A549 (cell line): ENCODE measurements at regions not wholly inside any gene's neighbourhood (a gene's known extent, or its start where the extent isn't known, plus 50 kb on each side); places are given as distances from the start of the nearest gene placed in this dataset.

Experiments used
- ATAC-seq, 2 experiments: fragments of 200-7000 bp in 1 of 2; fragments of >200 bp in 1 of 2; cut with Nextera tagmentation in 1 of 2; cut with Tn5 transposase in 1 of 2; 3 replicates each; pipeline versions ENCODE4 v1.8.0 to v1.9.1; 2018 to 2020; ENCODE audit warnings: mild to moderate bottlenecking in 1 of 2, moderate library complexity in 1 of 2
- CTCF ChIA-PET: fragments of 300-600 bp; sonication (Branson Sonifier 250); formaldehyde crosslinking; extraction: SDS; loops from one replicate; lab custom pipeline; 2021; ENCODE audit warnings: antibody characterized with exemption, inconsistent platforms; lab: Yijun Ruan, JAX
- POLR2A ChIA-PET: fragments of 350-600 bp; formaldehyde crosslinking; extraction: SDS; loops from one replicate; lab custom pipeline; 2021; ENCODE audit warnings: antibody characterized with exemption, inconsistent platforms; lab: Yijun Ruan, JAX
- DNase-seq, 2 experiments: peaks; one replicate each; pipeline versions ENCODE4 v3.0.0 to v3.0.0-alpha.2; 2011 to 2016; ENCODE audit warnings: low read depth in 1 of 2, low spot score in 1 of 2
- FAIRE-seq: peaks from 2 replicates; lab custom pipeline; 2011; peaks lifted over from hg19 to GRCh38; lab: Jason Lieb, UNC
- H3K27ac ChIP-seq, 2 experiments: fragments of >200 bp; sonication (Bioruptor Twin); formaldehyde crosslinking; 3 replicates each; pipeline ENCODE4 v1.5.1; 2016 to 2017
- H3K4me1 ChIP-seq: fragments of >200 bp; sonication (Bioruptor Twin); formaldehyde crosslinking; 3 replicates; pipeline ENCODE4 v1.6.1; 2016
- H3K4me2 ChIP-seq: fragments of >200 bp; sonication (Bioruptor Twin); formaldehyde crosslinking; 3 replicates; pipeline ENCODE4 v1.6.1; 2016
- H3K4me3 ChIP-seq: fragments of >200 bp; sonication (Bioruptor Twin); formaldehyde crosslinking; 3 replicates; pipeline ENCODE4 v1.5.1; 2016
- H3K9me3 ChIP-seq: fragments of >200 bp; sonication (Bioruptor Twin); formaldehyde crosslinking; 3 replicates; pipeline ENCODE4 v1.6.1; 2016
- ATOH8 ChIP-seq: fragments of 250-450 bp; sonication (Bioruptor Pico); IDR thresholded peaks from 2 replicates; pipeline ENCODE4 v1.5.0; 2020; ENCODE audit warnings: low read depth, mild to moderate bottlenecking, moderate library complexity
- BHLHE40 ChIP-seq: IDR thresholded peaks from 2 replicates; pipeline ENCODE4 v1.6.1; 2012; ENCODE audit warnings: low read depth, low read length, inconsistent platforms
- EHF ChIP-seq: fragments of 250-450 bp; sonication (Bioruptor Pico); IDR thresholded peaks from 2 replicates; pipeline ENCODE4 v1.5.0; 2020; ENCODE audit warnings: mild to moderate bottlenecking
- ELK1 ChIP-seq: fragments of 150-350 bp; IDR thresholded peaks from 2 replicates; pipeline ENCODE4 v1.6.1; 2014; ENCODE audit warnings: low read depth, mild to moderate bottlenecking, low read length
- EP300 ChIP-seq, 2 experiments: fragments of >200 bp; sonication (Bioruptor Twin); formaldehyde crosslinking; IDR thresholded peaks; 2 replicates in 1 of 2; 3 replicates in 1 of 2; pipeline ENCODE4 v1.6.1; 2016 to 2017
- FOSL2 ChIP-seq, 2 experiments: fragments of 450-650 bp in 1 of 2; fragments of >200 bp in 1 of 2; sonication (Bioruptor Twin) in 1 of 2; formaldehyde crosslinking; IDR thresholded peaks; 2 replicates each; pipeline versions ENCODE4 v1.5.0 to v1.6.1; 2016 to 2020; ENCODE audit warnings: mild to moderate bottlenecking in 1 of 2, moderate library complexity in 1 of 2
- FOXS1 ChIP-seq: fragments of 250-450 bp; sonication (Bioruptor Pico); IDR thresholded peaks from 2 replicates; pipeline ENCODE4 v1.5.0; 2020; ENCODE audit warnings: mild to moderate bottlenecking, moderate library complexity
- HOXB13 ChIP-seq: fragments of 250-450 bp; sonication (Bioruptor Pico); IDR thresholded peaks from 2 replicates; pipeline ENCODE4 v1.5.0; 2020; ENCODE audit warnings: low read depth, mild to moderate bottlenecking, moderate library complexity
- HOXB5 ChIP-seq: fragments of 250-450 bp; sonication (Bioruptor Pico); IDR thresholded peaks from 2 replicates; pipeline ENCODE4 v1.5.0; 2020; ENCODE audit warnings: mild to moderate bottlenecking, moderate library complexity
- JUNB ChIP-seq: fragments of >200 bp; sonication (Bioruptor Twin); formaldehyde crosslinking; IDR thresholded peaks from 2 replicates; pipeline ENCODE4 v1.6.1; 2016
- KDM1A ChIP-seq: fragments of 200-600 bp; sonication (generic); IDR thresholded peaks from 2 replicates; pipeline ENCODE4 v1.6.1; 2016; ENCODE audit warnings: low read depth, mild to moderate bottlenecking
- MAFK ChIP-seq: fragments of 450-650 bp; IDR thresholded peaks from 2 replicates; pipeline ENCODE4 v1.6.1; 2014; ENCODE audit not compliant: partially characterized antibody
- MAZ ChIP-seq: fragments of 150-350 bp; IDR thresholded peaks from 2 replicates; pipeline ENCODE4 v1.6.1; 2014; ENCODE audit warnings: antibody characterized with exemption, low read depth, low read length, borderline replicate concordance
- NPAS2 ChIP-seq: fragments of 250-450 bp; sonication (Bioruptor Pico); IDR thresholded peaks from 2 replicates; pipeline ENCODE4 v1.8.0; 2022; ENCODE audit warnings: mild to moderate bottlenecking, moderate library complexity, borderline replicate concordance
- PBX3 ChIP-seq: IDR thresholded peaks from 2 replicates; pipeline ENCODE4 v1.6.1; 2012
- POLR2A ChIP-seq: IDR thresholded peaks from 2 replicates; pipeline ENCODE4 v1.6.1; 2012; ENCODE audit warnings: mild to moderate bottlenecking, low read length
- RCOR1 ChIP-seq: fragments of 150-350 bp; IDR thresholded peaks from 2 replicates; pipeline ENCODE4 v1.6.1; 2014; ENCODE audit warnings: antibody characterized with exemption, low read length, low read depth
- RNF2 ChIP-seq: fragments of 200-600 bp; sonication (generic); IDR thresholded peaks from 2 replicates; pipeline ENCODE4 v1.6.1; 2016; ENCODE audit warnings: low read depth, mild to moderate bottlenecking, antibody characterized with exemption, moderate library complexity, borderline replicate concordance
- SMC3 ChIP-seq: fragments of >200 bp; sonication (Bioruptor Twin); formaldehyde crosslinking; IDR thresholded peaks from 3 replicates; pipeline ENCODE4 v1.6.1; 2018; ENCODE audit warnings: inconsistent platforms
- SREBF2 ChIP-seq: fragments of 450-650 bp; IDR thresholded peaks from 2 replicates; pipeline ENCODE4 v1.6.1; 2014; ENCODE audit warnings: mild to moderate bottlenecking, moderate library complexity
- TFCP2L1 ChIP-seq: fragments of 250-450 bp; sonication (Bioruptor Pico); IDR thresholded peaks from 2 replicates; pipeline ENCODE4 v1.5.0; 2021; ENCODE audit warnings: mild to moderate bottlenecking
- USF2 ChIP-seq: fragments of 450-650 bp; IDR thresholded peaks from 2 replicates; pipeline ENCODE4 v1.6.1; 2014; ENCODE audit warnings: antibody characterized with exemption
- ZNF302 ChIP-seq: fragments of 250-450 bp; sonication (Bioruptor Pico); IDR thresholded peaks from 2 replicates; pipeline ENCODE4 v1.9.0; 2021; ENCODE audit warnings: inconsistent platforms, mild to moderate bottlenecking, moderate library complexity
- ZSCAN20 ChIP-seq: fragments of 250-450 bp; sonication (Bioruptor Pico); IDR thresholded peaks from 2 replicates; pipeline ENCODE4 v1.8.0; 2022; ENCODE audit warnings: mild to moderate bottlenecking, moderate library complexity
- WGBS: methylation state at CpG from one replicate; pipeline ENCODE4 v1.1.6; 2017; ENCODE audit errors: missing lambda C conversion rate; 5-methylcytosine and 5-hydroxymethylcytosine counted together

- TF ChIP-seq ELK1 (no peak), FOSL2 (IDR thresholded peaks at IDR 0.05) (no peak), FOSL2 (CRISPR knock-in tag; IDR thresholded peaks at IDR 0.05) (no peak)
Measured at GRCh38 chr22:49139492-49140151, 688.1 kb downstream of the BRD1 start (continued).

DNA sequence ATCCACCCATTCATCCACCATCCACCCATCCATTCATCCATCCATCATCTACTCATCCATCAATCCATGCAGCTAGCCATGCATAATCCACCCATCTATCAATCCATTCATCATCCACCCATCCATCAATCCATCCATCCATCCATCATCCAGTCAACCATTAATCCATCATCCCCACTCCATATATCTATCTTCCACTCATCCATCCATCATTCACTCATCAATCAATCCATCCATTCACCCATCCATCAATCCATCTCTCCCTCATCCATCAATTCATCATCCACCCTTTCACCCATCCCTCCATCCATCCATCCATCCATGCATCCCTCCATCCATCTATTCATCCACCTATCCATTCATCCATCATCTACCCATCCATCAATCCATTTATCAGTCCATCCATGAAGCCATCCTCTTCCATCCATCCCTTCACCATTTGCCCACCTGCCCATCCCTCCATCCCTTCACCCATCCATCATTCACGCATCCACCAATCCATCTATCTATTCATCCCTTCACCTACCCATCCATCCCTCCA, 689.4 kb downstream of the BRD1 start:
- CTCF ChIA-PET, result no interaction called here
- DNase-seq, result no peak
- no peaks in the 10 kb centered on the region for H3K9me3 ChIP-seq
- no peak overlapping the region for H3K4me3 ChIP-seq
- no peaks in the 10 kb centered on the region for H3K4me1 ChIP-seq
- POLR2A ChIA-PET, result no interaction called here
- FAIRE-seq, result no peak
- H3K4me2 ChIP-seq, result no peak overlapping the region
- ATAC-seq, result no peak
- WGBS, result 9% methylated on average over 1 of the region's 1 CpG
- TF ChIP-seq MAZ (no peak), MAFK (no peak), HOXB13 (no peak), EP300 (IDR thresholded peaks at IDR 0.05) (no peak)
- H3K27ac ChIP-seq, result no peak overlapping the region

DNA sequence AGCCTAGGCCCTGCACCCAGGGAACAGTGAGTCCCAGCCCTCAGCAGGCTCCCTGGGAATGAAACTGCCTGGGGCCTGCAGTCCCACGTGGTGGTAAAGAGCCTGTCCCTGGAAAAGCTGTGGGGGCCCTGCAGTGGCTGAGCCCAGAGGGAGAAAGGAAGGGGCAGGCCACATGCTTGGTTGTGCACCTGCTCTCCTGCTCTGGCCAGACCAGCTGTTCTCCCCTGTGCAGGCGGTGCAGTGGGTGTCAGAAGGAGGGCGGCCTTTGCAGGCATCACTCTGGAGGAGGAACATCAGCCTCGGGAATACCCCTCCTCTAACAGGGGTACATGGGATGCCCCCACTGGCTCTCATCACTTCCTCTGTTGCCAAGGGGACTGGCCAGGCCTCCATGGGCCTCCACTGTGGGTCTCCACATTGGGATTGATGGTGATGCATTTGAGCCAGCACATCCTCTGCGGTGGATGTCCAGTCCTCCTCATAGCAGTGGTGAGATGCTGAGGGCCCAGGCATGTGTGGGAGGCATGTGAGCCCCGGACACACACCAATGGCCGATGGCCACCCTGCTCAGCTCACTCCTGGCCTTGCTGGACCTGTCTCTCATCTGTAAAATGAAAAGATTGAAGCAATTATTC, 690.4 kb downstream of the BRD1 start:
- Histone ChIP-seq H3K4me1 (no peaks in the 10 kb centered on the region), H3K27ac (no peak overlapping the region), H3K4me2 (no peak overlapping the region), H3K9me3 (no peaks in the 10 kb centered on the region), H3K4me3 (no peak overlapping the region)
- TF ChIP-seq KDM1A, result no peak
- no peak for TF ChIP-seq POLR2A
- TF ChIP-seq FOXS1 (CRISPR knock-in tag), result no peak
- ChIA-PET POLR2A (no interaction called here), CTCF (no interaction called here)
- DNase-seq, result no peak
- ATAC-seq, result no peak
- WGBS, result 0% methylated on average over 1 of the region's 7 CpGs
- FAIRE-seq, result no peak

GRCh38 chr22:49136816-49137180, 690.9 kb downstream of the BRD1 start:
- no peak for FAIRE-seq
- no peaks in the 10 kb centered on the region for H3K4me1 ChIP-seq
- ChIA-PET POLR2A (no interaction called here), CTCF (no interaction called here)
- H3K4me2 ChIP-seq, result no peak overlapping the region
- TF ChIP-seq ELK1 (no peak), EP300 (IDR thresholded peaks at IDR 0.05) (no peak), RCOR1 (no peak), JUNB (no peak), SREBF2 (no peak), POLR2A (no peak), USF2 (no peak), FOXS1 (CRISPR knock-in tag) (no peak), ATOH8 (no peak), ZSCAN20 (no peak), BHLHE40 (no peak), NPAS2 (CRISPR knock-in tag) (no peak), KDM1A (no peak), ZNF302 (CRISPR knock-in tag) (no peak), TFCP2L1 (CRISPR knock-in tag) (no peak), PBX3 (no peak), SMC3 (no peak), RNF2 (no peak), HOXB5 (CRISPR knock-in tag) (no peak), EHF (CRISPR knock-in tag) (no peak)
- H3K4me3 ChIP-seq, result no peak overlapping the region
- H3K9me3 ChIP-seq, result no peaks in the 10 kb centered on the region
- 44% methylated on average over 7 of the region's 9 CpGs for WGBS
- no peak overlapping the region for H3K27ac ChIP-seq
- no peak for DNase-seq
- no peak for ATAC-seq
